Retinal pigment epithelial cell (primary cell): ENCODE measurements at regions not wholly inside any gene's neighbourhood (a gene's known extent, or its start where the extent isn't known, plus 50 kb on each side); places are given as distances from the start of the nearest gene placed in this dataset.
"Not testable (repeated sequence)": the region's sequence is repeated elsewhere in the genome, so short reads cannot be mapped to it uniquely, and the experiment has no call there.

Source experiments
- DNase-seq: peaks from one replicate; pipeline ENCODE4 v3.0.0-alpha.2; 2010; ENCODE audit warnings: low read depth
- H3K4me3 ChIP-seq: 2 replicates; pipeline ENCODE4 v1.5.1; 2011; ENCODE audit warnings: mild to moderate bottlenecking, low read length, control low read depth, moderate library complexity
- CTCF ChIP-seq: conservative IDR thresholded peaks from 2 replicates; pipeline ENCODE4 v1.5.1; 2011; ENCODE audit warnings: low read depth, low read length, control low read depth, inconsistent platforms

GRCh38 chr2:225231900-225232299 lies 167.6 kb upstream of the NYAP2 start:
- TF ChIP-seq CTCF, result no peak
- H3K4me3 ChIP-seq, result no peak overlapping the region
- DNase-seq, result no peak

GRCh38 chr2:225229346-225229745 lies 170.2 kb upstream of the NYAP2 start:
- H3K4me3 ChIP-seq, DNase-seq: not testable (repeated sequence)

- no peak for DNase-seq
- H3K4me3 ChIP-seq, result no peak overlapping the region
- no peak for TF ChIP-seq CTCF
Observed at GRCh38 chr2:225226441-225226840, 173.1 kb upstream of the NYAP2 start.

- TF ChIP-seq CTCF, result no peak
- H3K4me3 ChIP-seq, result no peak overlapping the region
- no peak for DNase-seq
Observed at GRCh38 chr2:225223301-225223700, 176.2 kb upstream of the NYAP2 start.

GRCh38 chr2:225207471-225207870 lies 165.2 kb upstream of the DOCK10 start:
- DNase-seq, result no peak
- no peak for TF ChIP-seq CTCF
- no peak overlapping the region for H3K4me3 ChIP-seq

GRCh38 chr2:225207043-225207442 lies 164.8 kb upstream of the DOCK10 start:
- TF ChIP-seq CTCF, result no peak
- H3K4me3 ChIP-seq, result no peak overlapping the region
- no peak for DNase-seq

GRCh38 chr2:225196579-225196978 lies 154.3 kb upstream of the DOCK10 start:
- DNase-seq, result no peak
- no peak overlapping the region for H3K4me3 ChIP-seq
- TF ChIP-seq CTCF, result no peak

GRCh38 chr2:225192869-225193268 lies 150.6 kb upstream of the DOCK10 start:
- no peak for DNase-seq
- no peak overlapping the region for H3K4me3 ChIP-seq

More at GRCh38 chr2:225192869-225193268, 150.6 kb upstream of the DOCK10 start:
- no peak for TF ChIP-seq CTCF
